A673 (cell line): ENCODE measurements at regions not wholly inside any gene's neighbourhood (a gene's known extent, or its start where the extent isn't known, plus 50 kb on each side); places are given as distances from the start of the nearest gene placed in this dataset.
"Not testable (repeated sequence)": the region's sequence is repeated elsewhere in the genome, so short reads cannot be mapped to it uniquely, and the experiment has no call there.

Source experiments
- BruUV-seq: library from RNA; stranded (reverse); fragments of 400-500 nt; replicated peaks from 2 replicates; lab custom pipeline; 2021; lab: Mats Ljungman, UMichigan
- CTCF ChIA-PET: fragments of 300-600 bp; sonication (Branson Sonifier 250); formaldehyde crosslinking; loops from one replicate; lab custom pipeline; 2022; ENCODE audit warnings: antibody characterized with exemption; lab: Charles Lee
- POLR2A ChIA-PET: fragments of 300-600 bp; sonication (Branson Sonifier 250); formaldehyde crosslinking; loops from one replicate; lab custom pipeline; 2022; ENCODE audit warnings: antibody characterized with exemption; ENCODE audit not compliant: low non-redundant PET; lab: Charles Lee
- DNase-seq: peaks from one replicate; pipeline ENCODE4 v3.0.0-alpha.2; 2015; ENCODE audit warnings: low spot score
- H3K27ac ChIP-seq: fragments of 200-600 bp; sonication (generic); 2 replicates; pipeline ENCODE4 v1.5.1; 2016; ENCODE audit warnings: mixed run types, low read depth, mild to moderate bottlenecking, mixed read lengths, antibody characterized with exemption, low read length; ENCODE audit not compliant: poor library complexity, severe bottlenecking
- H3K27me3 ChIP-seq: fragments of 200-600 bp; sonication (generic); replicated peaks from 2 replicates; pipeline ENCODE4 v1.6.1; 2017; ENCODE audit warnings: mixed run types, low read depth, mild to moderate bottlenecking, mixed read lengths, antibody characterized with exemption, low read length; ENCODE audit not compliant: insufficient read depth, poor library complexity
- H3K36me3 ChIP-seq: fragments of 200-600 bp; sonication (generic); 2 replicates; pipeline ENCODE4 v1.6.1; 2016; ENCODE audit warnings: mixed run types, mild to moderate bottlenecking, mixed read lengths, antibody characterized with exemption, low read length; ENCODE audit not compliant: insufficient read depth, poor library complexity, severe bottlenecking
- H3K4me1 ChIP-seq: fragments of 200-600 bp; sonication (generic); 2 replicates; pipeline ENCODE4 v1.6.1; 2017; ENCODE audit warnings: mixed run types, mild to moderate bottlenecking, mixed read lengths, antibody characterized with exemption, low read length; ENCODE audit not compliant: insufficient read depth, poor library complexity, severe bottlenecking
- H3K4me3 ChIP-seq: fragments of 200-600 bp; sonication (generic); 2 replicates; pipeline ENCODE4 v1.5.1; 2016; ENCODE audit warnings: low read depth, mixed run types, mild to moderate bottlenecking, mixed read lengths, low read length; ENCODE audit not compliant: poor library complexity, severe bottlenecking
- H3K9me3 ChIP-seq: fragments of 200-600 bp; sonication (generic); 2 replicates; pipeline ENCODE4 v1.6.1; 2016; ENCODE audit warnings: mixed run types, low read depth, mild to moderate bottlenecking, mixed read lengths, antibody characterized with exemption, low read length; ENCODE audit not compliant: poor library complexity, severe bottlenecking
- intact Hi-C: fragments of 100-400 bp; cut with micrococcal nuclease; formaldehyde crosslinking; loops from one replicate; pipeline ENCODE4 v1.10.0; 2022; ENCODE audit not compliant: unreplicated experiment

DNA sequence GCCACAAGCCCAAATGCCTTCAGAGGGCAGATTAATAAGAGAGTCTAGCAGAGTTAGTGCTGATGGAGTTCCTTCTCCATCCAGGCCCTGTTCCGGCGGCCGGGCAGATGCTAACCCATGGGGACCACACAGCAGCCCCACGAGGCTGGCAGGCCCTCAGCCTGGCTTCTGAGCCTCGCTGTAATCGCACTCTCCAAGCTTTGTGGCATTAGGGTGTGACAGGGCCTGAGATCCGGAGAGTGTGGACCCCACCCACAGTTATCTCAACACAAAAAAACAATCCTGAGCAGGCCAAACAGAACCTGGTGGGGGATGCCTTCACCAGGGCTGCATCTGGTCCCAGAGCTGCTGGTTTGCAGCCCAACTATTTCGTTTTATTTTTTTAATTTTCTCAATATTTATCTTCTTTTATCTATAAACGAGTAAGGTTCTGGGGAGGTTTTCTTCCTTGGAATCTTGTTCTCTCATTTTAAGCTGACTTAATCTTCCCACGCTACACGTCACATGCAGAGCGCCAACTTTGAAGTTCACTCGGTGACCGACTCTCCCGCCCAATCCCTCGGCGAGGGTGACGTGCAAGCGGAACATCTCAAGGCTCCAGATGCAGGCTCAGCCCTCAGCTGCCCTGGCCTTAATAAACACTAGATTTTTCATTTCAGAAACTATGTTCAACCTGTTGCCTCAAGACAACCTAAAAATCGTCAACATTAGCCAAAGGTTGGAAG is 372.4 kb downstream of the BCL2L11 start:
- H3K27me3 ChIP-seq, H3K4me1 ChIP-seq, H3K36me3 ChIP-seq, H3K9me3 ChIP-seq, POLR2A ChIA-PET, CTCF ChIA-PET, intact Hi-C loops, BruUV-seq, DNase-seq: not testable (repeated sequence)
- Histone ChIP-seq H3K4me3 (peak overlapping the region; percentile 19), H3K27ac (peak overlapping the region; percentile 50)

GRCh38 chr2:111493720-111494078 is 373.0 kb downstream of the BCL2L11 start:
- H3K36me3 ChIP-seq, POLR2A ChIA-PET, CTCF ChIA-PET, BruUV-seq, H3K4me1 ChIP-seq, H3K27me3 ChIP-seq, intact Hi-C loops, H3K9me3 ChIP-seq, DNase-seq: not testable (repeated sequence)
- Histone ChIP-seq H3K27ac (peak overlapping the region; percentile 50), H3K4me3 (peak overlapping the region; percentile 19)

DNA sequence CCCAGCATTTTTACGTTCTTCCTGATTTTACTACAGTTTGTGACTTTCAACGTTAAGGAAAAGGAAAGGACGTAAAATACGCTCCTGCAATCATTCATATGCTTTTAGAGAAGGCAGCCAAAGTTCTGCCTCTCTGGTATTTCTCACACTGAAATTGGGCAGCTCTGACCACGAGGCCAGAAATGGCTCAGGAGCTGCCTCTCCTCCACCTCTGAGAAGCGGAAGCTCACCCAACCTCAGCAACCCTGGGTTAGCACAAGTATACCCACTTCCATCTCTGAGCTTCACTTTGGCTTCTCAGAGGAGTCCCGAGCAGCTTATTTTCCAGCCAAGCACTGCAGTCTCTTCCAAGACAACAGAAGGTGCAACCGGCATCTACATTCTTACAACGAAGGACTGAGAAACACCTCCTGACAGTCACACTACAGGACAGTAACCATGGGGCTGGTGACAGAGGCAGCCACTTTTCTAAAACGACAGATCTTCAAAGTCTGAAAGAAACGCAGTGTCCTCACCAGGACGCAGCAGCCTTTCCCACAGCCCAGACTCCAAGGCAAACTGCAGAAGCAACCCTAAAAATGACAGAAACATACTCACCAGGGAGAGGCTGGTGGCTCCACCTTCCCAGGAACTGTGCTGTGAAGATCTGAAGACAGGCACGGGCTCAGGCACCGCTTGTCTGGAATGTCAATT is 373.7 kb downstream of the BCL2L11 start:
- H3K36me3 ChIP-seq, DNase-seq, CTCF ChIA-PET, H3K27me3 ChIP-seq, intact Hi-C loops, POLR2A ChIA-PET, H3K4me1 ChIP-seq, H3K9me3 ChIP-seq: not testable (repeated sequence)
- TSS peak; percentile 89 for BruUV-seq
- H3K27ac ChIP-seq: peak overlapping the region; percentile 63
- peak overlapping the region; percentile 38 for H3K4me3 ChIP-seq

DNA sequence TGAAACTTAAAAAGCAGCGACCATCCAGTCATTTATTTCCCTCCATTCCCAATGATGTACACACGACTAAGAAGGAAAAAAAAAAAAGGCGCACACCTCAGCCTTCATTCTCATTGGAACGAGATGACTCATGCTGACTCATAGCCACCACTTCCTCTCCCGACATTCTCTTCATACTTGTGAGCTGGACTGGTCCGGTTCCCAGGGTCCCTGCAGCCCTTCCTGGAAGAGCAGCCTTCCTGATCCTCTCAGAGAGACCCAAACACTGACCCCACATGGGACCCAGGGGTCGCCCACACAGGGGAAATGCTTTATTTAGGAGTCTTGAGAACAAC is 374.2 kb downstream of the BCL2L11 start:
- H3K36me3 ChIP-seq, DNase-seq, H3K4me1 ChIP-seq, POLR2A ChIA-PET, H3K27me3 ChIP-seq, intact Hi-C loops, CTCF ChIA-PET, BruUV-seq, H3K9me3 ChIP-seq: not testable (repeated sequence)
- peak overlapping the region; percentile 65 for H3K27ac ChIP-seq
- peak overlapping the region; percentile 38 for H3K4me3 ChIP-seq

DNA sequence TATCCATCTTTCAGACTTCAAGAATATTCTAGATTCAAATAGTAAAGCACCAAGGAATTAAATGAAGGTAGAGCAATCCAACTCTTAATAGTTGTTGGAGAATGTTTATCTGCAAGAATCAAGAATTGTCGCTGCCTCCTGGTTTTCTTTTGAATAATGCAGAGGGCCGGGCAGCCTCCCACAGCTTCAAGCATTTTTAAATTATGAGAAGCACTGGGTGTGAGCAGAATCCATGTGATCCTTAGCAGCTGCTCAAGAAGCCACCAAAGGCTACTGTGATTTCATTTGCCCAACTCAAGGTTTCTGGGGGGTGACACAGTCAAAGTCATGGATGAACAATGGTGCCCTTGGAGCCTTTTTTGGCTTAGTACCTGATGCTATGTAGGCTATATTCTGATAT is 374.9 kb downstream of the BCL2L11 start:
- peak; percentile 71 for DNase-seq
- H3K36me3 ChIP-seq, H3K27me3 ChIP-seq, CTCF ChIA-PET, intact Hi-C loops, POLR2A ChIA-PET, H3K9me3 ChIP-seq, BruUV-seq, H3K4me3 ChIP-seq, H3K4me1 ChIP-seq: not testable (repeated sequence)
- peak overlapping the region; percentile 65 for H3K27ac ChIP-seq

GRCh38 chr2:111496176-111496575 is 375.5 kb downstream of the BCL2L11 start:
- H3K36me3 ChIP-seq, H3K4me1 ChIP-seq, DNase-seq, H3K4me3 ChIP-seq, H3K9me3 ChIP-seq, H3K27me3 ChIP-seq, BruUV-seq, POLR2A ChIA-PET, intact Hi-C loops, CTCF ChIA-PET: not testable (repeated sequence)
- peak overlapping the region; percentile 65 for H3K27ac ChIP-seq

DNA sequence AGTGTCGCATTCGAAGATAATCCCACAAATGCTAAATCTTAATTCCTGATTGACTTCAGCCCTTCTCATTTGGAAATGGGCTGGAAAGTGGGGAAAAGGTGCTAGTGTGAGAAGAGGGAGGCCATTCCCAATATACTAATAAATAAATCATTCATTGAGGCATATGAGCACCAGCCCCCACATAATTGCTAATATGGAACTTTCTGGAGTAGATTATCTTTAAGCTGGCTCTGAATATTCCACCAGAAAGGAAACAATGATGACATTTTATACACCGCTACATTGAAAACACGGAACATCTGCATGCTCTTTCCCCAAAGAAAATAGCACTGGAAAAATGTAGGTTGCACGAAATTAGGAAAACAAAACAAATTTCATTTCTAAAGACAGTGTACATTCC is 376.1 kb downstream of the BCL2L11 start:
- DNase-seq, CTCF ChIA-PET, POLR2A ChIA-PET, H3K4me3 ChIP-seq, intact Hi-C loops, H3K4me1 ChIP-seq, H3K9me3 ChIP-seq, H3K27ac ChIP-seq, H3K36me3 ChIP-seq, H3K27me3 ChIP-seq, BruUV-seq: not testable (repeated sequence)
